Muscle of leg (tissue), 3 donors: ENCODE measurements at regions not wholly inside any gene's neighbourhood (a gene's known extent, or its start where the extent isn't known, plus 50 kb on each side); places are given as distances from the start of the nearest gene placed in this dataset.

ENCODE experiments used
- DNase-seq: peaks from one replicate; pipeline ENCODE4 v3.0.0; 2013
- H3K27ac ChIP-seq: one replicate; pipeline ENCODE4 v1.5.1; 2013; ENCODE audit warnings: mild to moderate bottlenecking, low read length, control low read depth
- H3K27me3 ChIP-seq: one replicate; pipeline ENCODE4 v1.6.1; 2013; ENCODE audit warnings: low read length; ENCODE audit not compliant: control insufficient read depth, insufficient read depth
- H3K36me3 ChIP-seq: one replicate; pipeline ENCODE4 v1.6.1; 2013; ENCODE audit warnings: low read length; ENCODE audit not compliant: control insufficient read depth, insufficient read depth
- H3K4me1 ChIP-seq: one replicate; pipeline ENCODE4 v1.6.1; 2013; ENCODE audit warnings: low read length; ENCODE audit not compliant: control insufficient read depth, insufficient read depth
- H3K4me3 ChIP-seq: one replicate; pipeline ENCODE4 v1.5.1; 2013; ENCODE audit warnings: low read length, control low read depth
- H3K9me3 ChIP-seq: replicated peaks from 2 replicates; pipeline ENCODE4 v1.6.1; 2013; ENCODE audit warnings: low read depth, low read length; ENCODE audit not compliant: control insufficient read depth
- WGBS: methylation state at CpG from one replicate; pipeline ENCODE4 v1.1.5; 2013; ENCODE audit warnings: missing lambda C conversion rate; ENCODE audit not compliant: insufficient coverage; 5-methylcytosine and 5-hydroxymethylcytosine counted together

DNA sequence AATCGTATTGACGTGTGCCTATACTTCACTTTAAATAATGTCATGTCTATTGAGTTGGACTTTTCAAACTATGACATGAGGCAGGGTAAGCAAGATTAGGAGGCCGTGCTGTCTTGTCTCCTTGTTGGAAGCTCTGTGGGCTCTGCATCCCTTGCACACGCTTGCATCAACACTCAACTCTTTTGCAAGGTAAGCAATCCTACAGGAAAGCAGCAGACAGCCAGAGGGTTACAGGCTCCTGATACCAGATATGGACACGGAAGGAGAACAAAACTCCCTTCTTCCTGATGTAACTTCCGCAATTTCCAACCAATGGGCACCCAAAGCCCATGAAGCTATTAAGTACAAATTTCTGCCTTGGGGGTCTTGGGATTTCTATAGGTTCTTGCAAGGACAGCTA, 1520.7 kb upstream of the B3GALT2 start:
- Histone ChIP-seq H3K4me1 (no peaks in the 10 kb centered on the region), H3K9me3 (no peaks in the 10 kb centered on the region), H3K36me3 (no peaks in the 10 kb centered on the region), H3K4me3 (no peak overlapping the region), H3K27me3 (no peaks in the 10 kb centered on the region), H3K27ac (no peak overlapping the region)
- WGBS, result 90% methylated on average over 2 of the region's 6 CpGs
- DNase-seq, result no peak

DNA sequence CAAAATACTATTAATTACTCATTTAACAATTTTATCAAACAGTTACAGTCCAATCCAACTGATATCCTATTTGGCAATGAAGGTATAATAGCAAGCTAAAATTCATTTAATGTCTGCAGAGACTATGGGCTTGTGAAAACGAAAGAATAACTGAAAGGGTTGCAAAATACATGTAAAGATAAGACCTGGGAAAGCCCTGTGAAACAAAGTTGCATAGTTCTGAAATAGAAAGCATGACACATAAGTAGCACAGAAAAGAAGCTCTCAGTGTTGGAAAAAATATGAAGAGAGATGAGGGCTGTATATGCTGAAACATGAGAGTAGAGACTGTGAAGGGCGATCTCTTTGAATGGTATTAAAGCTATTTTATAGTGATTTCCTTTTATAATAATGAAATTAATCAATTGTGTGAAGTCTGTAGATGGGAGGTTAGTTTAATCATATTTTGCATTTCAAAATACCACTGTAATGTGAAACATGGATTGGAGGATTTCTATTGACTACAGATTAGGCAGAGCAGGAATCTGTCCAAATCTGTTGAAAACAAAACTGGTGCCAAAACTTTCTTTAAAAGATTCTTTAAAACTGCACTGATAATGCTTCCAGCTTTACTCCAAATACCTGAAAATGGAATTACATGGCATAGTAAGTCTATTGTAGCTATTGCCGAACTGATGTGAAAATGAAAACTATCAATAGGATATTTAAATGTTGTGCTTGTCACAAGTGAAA, 1518.9 kb upstream of the B3GALT2 start:
- Histone ChIP-seq H3K9me3 (no peaks in the 10 kb centered on the region), H3K36me3 (no peaks in the 10 kb centered on the region), H3K4me1 (no peaks in the 10 kb centered on the region), H3K27me3 (no peaks in the 10 kb centered on the region), H3K27ac (no peak overlapping the region), H3K4me3 (no peak overlapping the region)
- DNase-seq, result peak; percentile 7
- 50% methylated on average over 1 of the region's 3 CpGs for WGBS

DNA sequence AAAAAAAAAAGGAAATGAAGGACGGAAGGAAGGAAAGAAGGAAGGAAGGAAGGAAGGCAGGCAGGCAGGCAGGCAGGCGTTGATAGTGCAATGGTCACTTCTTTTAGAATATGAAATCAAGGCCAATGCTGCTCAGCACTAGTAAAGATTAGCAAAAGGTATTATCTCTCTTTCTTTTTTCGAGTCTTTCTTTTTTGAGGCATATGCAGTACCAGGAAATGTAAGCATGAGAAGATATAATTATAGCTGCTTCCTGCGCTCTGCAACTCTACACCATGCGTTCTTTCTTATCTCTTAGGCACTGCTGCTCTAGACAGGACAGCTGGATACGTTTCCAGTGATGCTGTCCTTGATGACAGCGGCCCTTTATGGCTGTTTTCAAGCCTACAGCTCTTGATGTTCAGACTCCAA, 1512.5 kb upstream of the B3GALT2 start:
- Histone ChIP-seq H3K27me3 (no peaks in the 10 kb centered on the region), H3K4me3 (no peak overlapping the region), H3K36me3 (no peaks in the 10 kb centered on the region), H3K9me3 (no peaks in the 10 kb centered on the region), H3K27ac (no peak overlapping the region), H3K4me1 (no peaks in the 10 kb centered on the region)
- 68% methylated on average over 3 of the region's 7 CpGs for WGBS
- DNase-seq, result peak; percentile 4

DNA sequence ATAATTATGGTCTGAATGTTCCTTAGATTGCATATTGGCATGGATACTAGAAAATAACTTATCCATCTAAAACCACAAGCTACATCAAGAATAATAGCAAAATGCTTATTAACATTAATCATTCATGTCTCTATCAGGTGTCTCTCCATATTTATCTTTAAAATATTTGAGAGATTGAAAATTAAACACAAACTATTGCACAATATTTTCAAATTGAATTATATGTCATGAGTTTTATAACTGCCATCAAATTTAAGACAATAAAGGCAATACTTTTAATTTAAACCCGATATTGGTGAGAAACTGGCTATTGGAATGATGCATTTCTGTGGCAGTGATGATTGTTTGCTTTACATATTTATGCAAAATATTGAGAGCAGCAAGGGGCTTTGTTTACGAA, 1506.8 kb upstream of the B3GALT2 start:
- no peak overlapping the region for H3K4me3 ChIP-seq
- no peaks in the 10 kb centered on the region for H3K27me3 ChIP-seq
- no peak for DNase-seq
- H3K36me3 ChIP-seq, result no peaks in the 10 kb centered on the region
- no peak overlapping the region for H3K27ac ChIP-seq
- H3K9me3 ChIP-seq, result no peaks in the 10 kb centered on the region
- no peaks in the 10 kb centered on the region for H3K4me1 ChIP-seq
- WGBS, result no CpG with 5 or more reads among the region's 2 CpGs

DNA sequence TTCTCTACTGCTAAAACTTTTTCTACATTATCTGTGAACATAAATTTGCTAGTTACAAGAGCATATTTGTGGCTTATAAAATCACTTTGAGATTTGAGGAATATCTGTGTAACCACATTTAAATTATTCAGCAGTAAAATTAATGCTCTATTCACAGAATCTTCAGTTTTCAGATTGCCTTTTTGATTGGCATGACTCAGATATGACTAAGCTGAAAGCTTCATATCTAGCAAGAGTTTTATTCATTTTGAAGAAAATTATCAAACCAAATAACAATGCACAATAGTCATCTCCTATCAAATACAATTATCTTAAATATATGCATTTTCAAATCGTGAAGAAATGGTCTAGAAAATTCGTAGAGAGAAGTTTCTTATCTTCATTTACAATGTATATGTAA, 1498.2 kb upstream of the B3GALT2 start:
- H3K4me1 ChIP-seq, result no peaks in the 10 kb centered on the region
- H3K36me3 ChIP-seq, result no peaks in the 10 kb centered on the region
- no peaks in the 10 kb centered on the region for H3K9me3 ChIP-seq
- no peak overlapping the region for H3K27ac ChIP-seq
- WGBS, result no CpG with 5 or more reads among the region's 2 CpGs
- H3K4me3 ChIP-seq, result no peak overlapping the region
- H3K27me3 ChIP-seq, result no peaks in the 10 kb centered on the region
- DNase-seq, result no peak

DNA sequence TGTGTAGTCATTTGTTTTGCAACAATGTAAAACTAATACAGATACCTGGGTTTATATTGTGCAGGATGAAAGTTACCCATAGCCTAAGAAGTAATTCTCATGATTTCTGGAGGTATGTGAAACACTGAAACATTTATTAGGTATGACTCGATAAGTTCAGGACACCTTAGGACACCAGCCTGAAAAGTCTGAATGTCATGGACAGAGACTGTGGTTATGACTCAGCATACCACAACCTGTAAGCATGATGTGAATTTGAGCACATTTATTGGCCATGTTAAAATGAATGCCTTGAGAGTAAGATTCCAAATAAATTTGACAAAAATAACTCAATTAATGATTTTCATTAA, 1471.7 kb upstream of the B3GALT2 start:
- WGBS, result no CpG with 5 or more reads among the region's 1 CpG
- no peak for DNase-seq
- no peak overlapping the region for H3K4me3 ChIP-seq
- H3K4me1 ChIP-seq, result no peaks in the 10 kb centered on the region
- no peaks in the 10 kb centered on the region for H3K27me3 ChIP-seq
- H3K27ac ChIP-seq, result no peak overlapping the region
- H3K9me3 ChIP-seq, result no peaks in the 10 kb centered on the region
- no peaks in the 10 kb centered on the region for H3K36me3 ChIP-seq

DNA sequence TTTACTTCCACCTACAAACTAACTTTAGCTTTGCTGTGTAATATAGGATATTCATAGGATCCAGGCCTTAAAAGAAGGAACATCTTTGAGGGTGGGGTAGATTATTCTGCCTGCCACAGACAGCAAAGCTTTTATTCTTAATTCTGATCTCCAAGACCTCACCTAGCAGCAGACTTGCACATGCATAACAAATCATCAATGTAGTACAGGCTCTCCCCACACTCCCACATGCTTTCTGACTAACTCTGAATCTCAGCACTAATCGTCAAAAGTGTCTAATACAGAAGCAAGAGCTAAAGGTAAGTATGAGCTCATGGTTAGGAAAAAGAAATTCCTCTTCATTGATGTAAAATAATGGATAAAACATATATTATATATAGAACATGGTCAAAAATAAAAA, 1468.5 kb upstream of the B3GALT2 start:
- Histone ChIP-seq H3K27ac (no peak overlapping the region), H3K27me3 (no peaks in the 10 kb centered on the region), H3K4me3 (no peak overlapping the region), H3K36me3 (no peaks in the 10 kb centered on the region), H3K4me1 (no peaks in the 10 kb centered on the region), H3K9me3 (no peaks in the 10 kb centered on the region)
- WGBS, result no CpG with 5 or more reads among the region's 1 CpG
- DNase-seq, result no peak

DNA sequence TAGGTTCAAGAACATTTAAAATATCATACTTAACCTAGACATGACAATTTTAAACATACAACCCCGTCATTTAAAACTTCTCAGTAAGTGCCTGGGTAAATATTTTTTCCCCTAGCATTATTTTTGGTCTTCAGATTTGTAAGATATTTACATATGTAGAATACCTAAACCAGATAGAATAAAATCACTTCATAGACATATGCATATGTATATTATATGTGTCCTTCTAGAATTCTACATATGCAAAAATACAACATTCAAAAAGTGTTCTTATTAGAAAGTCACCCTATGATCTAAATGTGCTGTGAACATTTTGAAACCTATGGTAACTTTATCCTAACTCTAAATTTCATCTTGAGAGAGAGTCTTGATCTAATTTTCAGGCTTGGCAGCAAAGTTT, 1467.0 kb upstream of the B3GALT2 start:
- no peak for DNase-seq
- H3K4me3 ChIP-seq, result no peak overlapping the region
- WGBS, result no CpG with 5 or more reads among the region's 1 CpG

DNA sequence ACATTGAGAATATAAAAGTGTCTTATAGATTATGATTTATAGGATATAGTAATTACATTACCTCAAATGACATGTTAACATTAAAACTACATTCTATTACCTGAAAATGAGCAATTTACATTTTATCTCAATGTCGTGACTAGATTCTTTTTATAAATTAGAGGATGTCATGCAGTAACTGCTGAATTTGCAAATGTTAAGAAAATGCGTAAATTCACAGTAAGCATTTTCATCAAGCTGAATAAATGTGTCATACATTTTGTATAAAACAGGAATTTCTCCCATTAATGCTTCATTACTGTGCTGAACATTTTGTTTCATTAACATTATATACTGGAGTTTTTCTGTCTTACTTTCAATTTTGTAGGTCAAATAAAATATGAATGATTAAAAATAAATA, 1460.7 kb upstream of the B3GALT2 start:
- Histone ChIP-seq H3K9me3 (no peaks in the 10 kb centered on the region), H3K4me1 (no peaks in the 10 kb centered on the region), H3K4me3 (no peak overlapping the region), H3K36me3 (no peaks in the 10 kb centered on the region), H3K27ac (no peak overlapping the region), H3K27me3 (no peaks in the 10 kb centered on the region)
- no CpG with 5 or more reads among the region's 2 CpGs for WGBS
- DNase-seq, result no peak

More for the DNA sequence above, 1467.0 kb upstream of the B3GALT2 start:
- Histone ChIP-seq H3K4me1 (no peaks in the 10 kb centered on the region), H3K27me3 (no peaks in the 10 kb centered on the region), H3K36me3 (no peaks in the 10 kb centered on the region), H3K9me3 (no peaks in the 10 kb centered on the region), H3K27ac (no peak overlapping the region)

DNA sequence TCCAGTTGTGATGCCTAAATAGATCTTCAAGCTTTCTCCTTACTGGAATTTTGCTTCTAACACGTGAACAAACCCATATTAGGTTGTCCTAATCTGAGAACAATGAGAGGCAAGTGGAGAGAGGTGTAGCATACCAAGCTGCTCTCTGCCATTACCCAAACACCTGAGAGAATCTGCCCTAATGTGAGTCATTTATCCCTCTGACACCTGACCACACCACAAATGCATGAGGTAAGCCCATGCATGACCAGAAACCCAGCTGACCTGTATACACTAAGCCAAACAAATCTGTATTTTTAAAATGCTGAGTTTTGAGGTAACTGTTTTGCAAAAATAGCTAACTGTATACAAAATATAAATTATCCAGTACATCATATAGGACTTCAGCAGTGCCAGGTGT, 1458.1 kb upstream of the B3GALT2 start:
- DNase-seq, result no peak
- no peak overlapping the region for H3K27ac ChIP-seq
- no peaks in the 10 kb centered on the region for H3K9me3 ChIP-seq
- no peaks in the 10 kb centered on the region for H3K36me3 ChIP-seq
- H3K27me3 ChIP-seq, result no peaks in the 10 kb centered on the region
- WGBS, result no CpG with 5 or more reads among the region's 1 CpG
- no peak overlapping the region for H3K4me3 ChIP-seq
- no peaks in the 10 kb centered on the region for H3K4me1 ChIP-seq

DNA sequence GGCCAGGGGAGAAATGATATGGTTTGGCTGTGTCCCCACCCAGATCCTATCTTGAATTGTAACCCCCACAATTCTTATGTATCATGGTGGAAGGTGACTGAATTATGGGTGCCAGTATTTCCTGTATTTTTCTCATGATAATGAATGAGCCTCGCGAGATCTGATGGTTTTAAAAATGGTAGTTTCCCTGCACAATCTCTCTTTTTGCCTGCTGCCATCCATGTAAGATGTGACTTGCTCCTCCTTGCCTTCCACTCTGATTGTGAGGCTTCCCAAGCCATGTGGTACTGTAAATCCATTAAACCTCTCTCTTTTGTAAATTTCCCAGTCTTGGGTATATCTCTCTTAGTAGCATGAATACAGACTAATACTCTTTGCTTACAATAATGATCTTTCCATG, 1453.9 kb upstream of the B3GALT2 start:
- H3K27me3 ChIP-seq, result no peaks in the 10 kb centered on the region
- no peak for DNase-seq
- no CpG with 5 or more reads among the region's 2 CpGs for WGBS
- no peak overlapping the region for H3K4me3 ChIP-seq
- no peaks in the 10 kb centered on the region for H3K4me1 ChIP-seq
- no peak overlapping the region for H3K27ac ChIP-seq
- no peaks in the 10 kb centered on the region for H3K36me3 ChIP-seq
- H3K9me3 ChIP-seq, result no peaks in the 10 kb centered on the region
